Right lobe of liver (tissue), 4 donors: ENCODE measurements at regions not wholly inside any gene's neighbourhood (a gene's known extent, or its start where the extent isn't known, plus 50 kb on each side); places are given as distances from the start of the nearest gene placed in this dataset.
"Not testable (repeated sequence)": the region's sequence is repeated elsewhere in the genome, so short reads cannot be mapped to it uniquely, and the experiment has no call there.

Experiments
- CTCF ChIP-seq, 4 donors: fragments of 200-600 bp in 3 of 4; fragments of 450-650 bp in 1 of 4; IDR thresholded peaks; one replicate each; pipeline versions ENCODE4 v1.5.1 to v1.8.0; 2016 to 2022; ENCODE audit warnings: antibody characterized with exemption in 4 of 4, mild to moderate bottlenecking in 2 of 4
- POLR2A ChIP-seq: fragments of 450-650 bp; IDR thresholded peaks from one replicate; pipeline ENCODE4 v1.6.1; 2017; ENCODE audit warnings: antibody characterized with exemption, mild to moderate bottlenecking
- donor health status: DM: no; HTN: no; CAD: no.
- donor health status: DM: no; HTN: no; CAD: no.
- donor health status: DM: no; HTN: yes; CAD: no.

GRCh38 chr15:95785276-95785675, 545.2 kb upstream of the NR2F2 start:
- not testable (repeated sequence) for TF ChIP-seq POLR2A; CTCF (IDR thresholded peaks at IDR 0.05)
